NCI-H226 (cell line): ENCODE measurements at regions not wholly inside any gene's neighbourhood (a gene's known extent, or its start where the extent isn't known, plus 50 kb on each side); places are given as distances from the start of the nearest gene placed in this dataset.
A peak's percentile ranks its signal among the peaks of the same experiment; 100 is the strongest.
"Not testable (repeated sequence)": the region's sequence is repeated elsewhere in the genome, so short reads cannot be mapped to it uniquely, and the experiment has no call there.

Experiments
- DNase-seq: peaks from one replicate; pipeline ENCODE4 v3.0.0-alpha.2; 2015

GRCh38 chr5:100013305-100013704 is 521.9 kb upstream of the FAM174A start:
- not testable (repeated sequence) for DNase-seq

- DNase-seq, result not testable (repeated sequence)
These were observed 524.0 kb upstream of the FAM174A start for GRCh38 chr5:100011160-100011559.

GRCh38 chr5:100004969-100005368 is 530.2 kb upstream of the FAM174A start:
- DNase-seq, result no peak

- DNase-seq, result no peak
These were observed 536.9 kb upstream of the FAM174A start for GRCh38 chr5:99998319-99998718.

GRCh38 chr5:99995407-99995806 is 539.8 kb upstream of the FAM174A start:
- no peak for DNase-seq

- DNase-seq, result no peak
These were observed 561.4 kb upstream of the FAM174A start for GRCh38 chr5:99973779-99974178.

- DNase-seq, result no peak
These were observed 579.2 kb upstream of the FAM174A start for GRCh38 chr5:99955962-99956361.

GRCh38 chr5:99955006-99955405 is 580.2 kb upstream of the FAM174A start:
- DNase-seq, result no peak

- DNase-seq, result no peak
These were observed 585.1 kb upstream of the FAM174A start for GRCh38 chr5:99949969-99950524.

- no peak for DNase-seq
These were observed 585.8 kb upstream of the FAM174A start for GRCh38 chr5:99949361-99949760.

- no peak for DNase-seq
These were observed 586.3 kb upstream of the FAM174A start for GRCh38 chr5:99948850-99949249.

GRCh38 chr5:99945478-99946442 is 589.4 kb upstream of the FAM174A start:
- no peak for DNase-seq

- no peak for DNase-seq
These were observed 594.6 kb upstream of the FAM174A start for GRCh38 chr5:99940540-99940939.

- DNase-seq, result no peak
These were observed 598.3 kb upstream of the FAM174A start for GRCh38 chr5:99936911-99937310.

GRCh38 chr5:99929806-99930135 is 605.4 kb upstream of the FAM174A start:
- no peak for DNase-seq

GRCh38 chr5:99929067-99929805 is 605.9 kb upstream of the FAM174A start:
- no peak for DNase-seq

GRCh38 chr5:99928490-99928889 is 606.7 kb upstream of the FAM174A start:
- no peak for DNase-seq

GRCh38 chr5:99926463-99926862 is 608.7 kb upstream of the FAM174A start:
- no peak for DNase-seq

GRCh38 chr5:99922386-99922785 is 612.8 kb upstream of the FAM174A start:
- no peak for DNase-seq

GRCh38 chr5:99911971-99912370 is 623.2 kb upstream of the FAM174A start:
- DNase-seq, result no peak

- DNase-seq, result no peak
These were observed 628.4 kb upstream of the FAM174A start for GRCh38 chr5:99906776-99907175.

GRCh38 chr5:99901972-99902371 is 633.2 kb upstream of the FAM174A start:
- DNase-seq, result no peak

- peak; percentile 77 for DNase-seq
These were observed 634.8 kb upstream of the FAM174A start for GRCh38 chr5:99900302-99900852.
